ENCODE measurements at regions not wholly inside any gene's neighbourhood (a gene's known extent, or its start where the extent isn't known, plus 50 kb on each side); places are given as distances from the start of the nearest gene placed in this dataset.
"Not testable (repeated sequence)": the region's sequence is repeated elsewhere in the genome, so short reads cannot be mapped to it uniquely, and the experiment has no call there.

DNA sequence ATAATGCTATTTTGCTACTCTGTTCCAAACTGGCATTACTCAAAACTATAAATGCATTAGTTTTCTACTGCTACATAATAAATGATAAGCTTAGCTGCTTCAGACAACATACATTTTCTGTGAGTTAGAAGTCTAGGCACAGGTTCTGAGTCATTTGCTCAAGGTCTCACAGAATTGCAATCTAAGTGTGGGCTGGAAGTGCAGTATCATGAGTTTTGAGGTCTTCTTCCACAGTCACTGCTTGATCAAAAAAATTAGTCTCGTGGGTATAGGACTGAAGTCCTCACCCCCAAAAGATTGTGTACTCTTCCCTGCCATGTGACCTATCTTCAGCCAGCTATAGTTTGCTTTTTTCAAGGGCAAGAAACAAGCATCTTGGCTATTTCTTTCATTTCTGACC is 676.9 kb downstream of the ADCYAP1 start:
- DNase-seq = no peak

DNA sequence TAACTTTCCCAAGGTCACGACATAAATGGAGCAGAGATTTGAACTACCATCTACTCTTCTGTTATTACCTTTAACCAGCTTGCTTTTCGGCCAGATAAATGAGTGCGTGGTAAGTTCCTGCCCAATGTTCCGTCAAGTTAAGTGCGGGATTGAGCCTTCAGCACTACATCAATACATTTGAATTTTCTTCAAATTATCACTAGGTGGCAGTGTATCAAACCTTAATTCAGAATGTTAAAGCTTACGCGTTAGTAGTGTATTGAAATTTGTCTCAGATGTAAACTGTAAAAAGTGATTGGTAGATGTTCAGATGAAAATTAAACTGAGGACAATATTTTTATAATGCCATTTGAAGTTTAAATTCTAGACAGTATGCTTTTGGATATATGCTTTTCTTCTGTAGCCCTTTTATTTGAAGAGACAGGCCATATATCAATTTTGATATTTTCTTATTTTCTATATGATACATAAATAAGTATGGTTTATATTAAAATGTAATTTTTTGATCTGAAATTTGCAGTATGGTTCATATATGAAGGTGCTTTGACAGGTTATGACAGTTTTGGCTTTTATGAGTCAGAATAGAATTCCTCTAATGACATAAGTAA is 681.3 kb downstream of the ADCYAP1 start:
- no peak for DNase-seq

DNA sequence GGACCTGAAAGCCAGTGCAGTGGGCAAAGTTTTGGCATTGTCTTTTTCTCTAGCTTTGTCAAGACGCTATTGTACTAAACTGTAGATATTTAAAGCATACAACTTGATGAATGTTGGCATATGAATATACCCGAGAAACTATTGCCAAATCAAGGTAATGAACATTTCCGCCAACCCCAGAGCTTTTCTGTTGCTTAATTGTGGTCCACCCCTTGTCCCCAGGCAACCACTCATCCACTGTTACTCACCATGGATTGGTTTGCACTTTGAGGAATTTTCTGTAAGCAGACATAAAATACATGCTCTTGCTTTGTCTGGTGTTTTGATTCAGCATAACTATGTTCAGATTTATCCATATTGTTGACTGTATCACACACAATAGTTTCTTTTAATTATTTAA is 688.4 kb downstream of the ADCYAP1 start:
- no peak for DNase-seq

DNA sequence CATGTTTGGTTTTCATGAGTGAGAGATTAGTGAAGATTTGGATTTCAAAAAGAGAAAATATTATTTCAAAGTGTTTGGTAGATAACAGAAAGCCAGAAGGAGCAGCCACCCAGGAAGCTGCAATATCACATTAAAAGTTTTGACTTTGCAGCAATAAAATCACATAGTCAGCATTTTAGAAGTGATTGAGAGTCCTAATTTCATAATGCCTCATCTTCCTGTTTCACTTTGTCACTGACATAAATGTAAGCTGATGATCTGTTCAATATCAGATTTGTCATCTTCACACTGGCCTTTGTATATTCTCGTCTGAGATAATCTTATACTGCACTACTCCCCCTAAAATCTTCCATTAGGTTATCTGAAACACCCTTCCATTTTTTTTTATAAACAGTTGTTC is 690.5 kb downstream of the ADCYAP1 start:
- no peak for DNase-seq

DNA sequence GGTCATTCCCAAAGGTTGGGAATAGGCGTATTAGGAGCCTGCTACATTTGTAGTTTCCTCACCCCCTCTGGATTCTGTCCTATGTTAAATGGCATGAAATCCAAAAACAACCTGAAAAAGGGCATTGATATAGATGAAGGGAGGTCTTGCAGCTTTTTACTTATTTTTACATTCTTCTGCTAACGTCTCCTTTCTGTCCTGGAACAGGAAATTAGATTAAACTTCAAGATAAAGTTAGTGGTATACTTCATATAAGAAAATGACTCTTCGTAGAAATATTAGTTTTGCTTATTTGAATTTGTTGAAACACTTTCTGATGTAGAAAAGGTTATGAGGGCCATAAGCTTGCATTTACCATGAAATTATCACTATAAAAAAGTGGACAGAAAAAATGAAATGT is 694.5 kb downstream of the ADCYAP1 start:
- no peak for DNase-seq

DNA sequence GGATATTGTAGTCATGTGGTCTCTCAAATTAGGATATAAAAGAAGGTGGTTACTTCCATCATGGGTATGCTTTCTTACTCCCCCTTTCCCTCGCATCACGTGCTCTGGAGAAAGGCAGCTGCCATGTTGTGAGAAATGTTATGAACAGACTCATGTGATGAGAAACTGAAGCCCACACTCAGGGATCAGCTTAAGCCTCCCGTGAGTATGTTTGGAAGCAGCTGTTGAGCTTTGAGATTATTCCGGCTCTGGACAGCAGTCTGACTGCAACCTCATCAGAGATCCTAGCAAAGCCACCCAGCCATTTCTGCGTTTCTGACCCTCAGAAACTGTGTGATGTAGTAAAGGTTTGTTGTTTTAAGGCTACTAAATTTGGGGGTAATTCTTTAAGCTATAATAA is 700.1 kb downstream of the ADCYAP1 start:
- no peak for DNase-seq

DNA sequence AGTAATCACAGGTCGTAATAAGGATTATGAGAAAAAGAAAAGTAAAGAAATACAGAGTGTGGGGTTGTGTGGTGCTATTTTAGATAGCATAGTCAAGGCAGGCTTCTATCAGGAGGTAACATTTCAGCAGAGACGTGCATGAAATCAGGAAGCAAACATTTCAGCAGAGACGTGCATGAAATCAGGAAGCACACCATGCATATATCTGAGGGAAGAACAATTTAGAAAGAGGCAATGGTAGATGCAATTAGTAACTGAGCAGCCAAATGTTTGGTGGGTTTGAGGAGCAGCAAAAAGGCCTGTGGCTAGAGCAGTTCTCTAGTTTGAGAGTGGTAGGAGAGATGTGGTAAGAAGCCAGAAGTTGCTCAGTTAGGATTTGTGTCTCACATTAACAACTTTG is 713.7 kb downstream of the ADCYAP1 start:
- no peak for DNase-seq

DNA sequence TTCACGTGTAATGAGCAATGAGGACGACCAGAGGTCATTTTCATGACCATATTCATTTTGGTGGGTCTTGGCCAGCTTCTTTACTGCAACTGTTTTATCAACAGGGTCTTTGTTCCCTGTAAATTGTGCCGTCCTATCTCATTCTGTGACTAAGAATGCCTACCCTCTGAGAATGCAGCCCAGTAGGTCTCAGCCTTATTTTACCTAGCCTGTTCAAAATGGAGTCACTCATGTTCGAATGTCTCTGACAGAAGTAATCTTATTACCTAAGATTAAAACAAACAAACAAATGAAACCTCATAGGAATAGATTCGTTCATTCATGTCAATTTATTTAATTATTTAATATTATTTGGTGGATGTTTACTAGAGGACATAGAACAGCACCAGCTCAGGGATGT is 714.8 kb downstream of the ADCYAP1 start:
- no peak for DNase-seq

DNA sequence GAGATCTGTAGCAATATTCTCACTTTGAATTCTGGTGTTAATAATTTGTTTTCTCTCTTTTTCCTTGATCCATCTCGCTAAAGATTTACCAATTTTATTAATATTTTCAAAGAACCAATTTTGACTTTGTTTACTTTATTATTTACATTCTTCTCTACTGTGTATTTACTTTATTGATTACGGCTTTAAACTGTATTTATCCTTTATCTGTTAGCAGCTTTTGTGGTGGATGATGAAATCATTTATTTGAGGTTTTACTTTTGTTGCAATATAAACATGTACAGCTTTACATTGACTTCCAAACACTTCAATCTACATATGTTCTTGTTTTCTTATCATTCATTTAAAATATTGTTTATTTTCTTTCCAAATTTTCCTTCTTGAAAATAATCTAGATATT is 719.9 kb downstream of the ADCYAP1 start:
- DNase-seq = no peak

DNA sequence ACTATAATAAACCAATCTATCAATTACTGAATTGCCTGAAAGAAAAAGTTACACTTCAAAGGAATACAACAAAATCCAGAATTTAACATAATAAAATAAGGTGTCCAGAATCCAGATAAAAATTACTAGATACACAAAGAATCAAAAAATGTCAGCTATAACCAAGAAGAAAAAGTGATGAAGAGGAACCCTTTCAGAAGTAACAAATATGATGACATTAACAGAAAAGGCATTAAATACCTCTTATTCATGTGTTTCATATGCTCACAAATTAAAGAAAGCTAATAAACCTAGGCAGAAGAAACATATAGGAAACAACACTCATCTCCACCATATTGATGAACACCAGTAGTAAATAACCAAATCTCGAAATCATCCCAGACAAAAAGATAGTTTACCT is 722.8 kb downstream of the ADCYAP1 start:
- DNase-seq = no peak

DNA sequence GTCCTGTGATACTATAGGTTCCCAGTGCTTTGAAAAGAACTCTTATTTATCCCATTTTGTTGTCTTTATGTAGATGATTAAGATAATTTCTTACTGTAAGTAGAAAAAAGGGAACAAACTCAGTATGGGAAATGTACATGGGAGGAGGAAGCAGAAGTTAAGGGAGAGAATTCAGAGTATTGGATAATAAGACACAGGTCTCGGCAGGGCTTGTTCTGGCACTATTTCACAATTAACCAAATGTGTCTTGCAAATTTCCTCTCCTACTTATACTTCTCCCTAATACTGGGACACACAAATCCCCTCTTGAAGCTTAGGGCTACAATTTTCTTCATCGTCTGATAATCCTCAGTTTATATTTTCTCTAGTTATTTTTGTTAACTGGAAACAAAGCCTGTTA is 744.0 kb downstream of the ADCYAP1 start:
- no peak for DNase-seq

DNA sequence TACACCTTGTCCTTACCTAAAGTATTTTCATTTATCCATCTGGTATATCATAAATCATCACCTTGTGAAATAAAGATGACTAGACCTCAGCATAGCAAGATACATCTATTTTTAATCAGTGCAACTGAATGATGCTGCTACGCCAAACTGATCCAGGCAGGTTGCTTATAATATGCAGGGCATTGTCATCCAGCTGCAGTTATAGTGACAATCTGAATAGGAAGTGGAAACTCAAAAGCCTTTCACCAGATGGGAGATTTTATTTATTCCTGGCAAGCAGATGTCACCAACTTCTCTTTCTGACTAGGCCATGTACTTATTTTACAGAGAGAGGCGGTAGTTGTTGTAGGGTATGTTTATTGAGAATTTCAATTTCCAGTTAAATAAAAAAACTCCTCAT is 747.3 kb downstream of the ADCYAP1 start:
- DNase-seq = no peak

DNA sequence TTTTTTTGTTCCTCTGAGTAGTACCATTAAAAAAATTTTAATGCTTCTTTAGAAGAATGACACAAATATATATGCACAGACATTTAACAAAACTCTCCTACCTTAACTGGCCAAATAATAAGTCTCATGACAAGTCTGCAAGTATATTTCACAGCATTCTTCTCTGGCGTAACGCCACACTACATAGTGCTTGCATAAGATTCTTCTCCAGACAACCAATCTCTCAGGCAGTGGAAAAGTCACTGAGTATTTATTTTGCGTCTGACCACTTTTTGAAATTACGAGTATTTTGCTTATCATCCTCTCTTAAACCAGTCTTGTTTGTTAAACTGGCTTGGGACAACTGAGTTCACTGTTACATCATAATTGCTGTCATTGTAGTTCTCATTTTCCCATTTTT is 749.2 kb downstream of the ADCYAP1 start:
- DNase-seq = no peak

DNA sequence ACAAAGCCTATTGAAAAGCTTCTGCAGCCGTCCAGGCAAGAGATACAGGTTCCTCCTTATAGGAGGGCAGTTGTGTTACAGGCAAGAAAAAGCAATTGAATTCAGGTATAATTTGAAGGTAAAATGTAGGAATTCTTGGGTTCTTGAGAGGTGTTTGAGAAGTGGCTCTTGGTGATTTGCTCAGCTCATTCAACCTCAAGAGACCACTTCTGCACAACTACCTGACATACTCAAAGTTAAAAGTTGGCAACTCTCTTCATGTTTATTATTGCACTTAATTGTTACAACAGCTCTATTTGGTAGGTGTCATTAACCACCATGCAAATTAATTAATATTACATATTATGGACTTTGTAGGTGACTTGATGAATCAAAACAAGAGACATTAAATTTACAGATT is 753.2 kb downstream of the ADCYAP1 start:
- no peak for DNase-seq

DNA sequence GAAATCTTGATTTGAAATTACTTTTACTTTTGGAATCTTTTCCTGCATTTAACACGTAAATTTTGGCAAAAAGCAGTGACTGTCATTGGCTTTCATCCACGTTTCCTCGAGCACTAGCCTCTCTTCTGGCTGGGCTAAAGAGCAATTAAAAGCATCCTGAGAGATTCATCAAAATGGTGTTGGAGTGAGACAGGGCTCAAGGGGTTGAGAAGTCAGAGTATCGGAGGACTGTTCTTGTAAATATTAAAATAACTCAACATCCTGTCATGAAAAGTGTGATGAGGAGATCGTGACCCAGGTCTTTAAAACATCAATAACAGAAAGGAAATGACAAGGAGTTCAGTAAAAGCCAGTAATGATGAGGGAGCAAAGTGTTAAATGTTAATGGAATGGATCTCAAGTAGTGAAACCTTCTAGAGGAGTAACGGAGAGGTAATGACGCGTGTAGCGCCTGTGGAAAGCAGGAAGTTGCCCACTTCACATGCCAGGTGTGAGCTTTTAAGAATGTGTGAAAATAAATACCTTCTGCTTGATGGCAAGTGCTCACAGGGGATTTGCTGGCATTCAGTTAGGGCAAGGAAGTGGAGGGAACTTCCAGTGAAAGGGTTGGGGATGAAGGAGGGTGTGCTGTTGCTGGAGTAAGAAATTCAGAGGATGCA is 754.4 kb downstream of the ADCYAP1 start:
- peak; percentile 45 for DNase-seq

DNA sequence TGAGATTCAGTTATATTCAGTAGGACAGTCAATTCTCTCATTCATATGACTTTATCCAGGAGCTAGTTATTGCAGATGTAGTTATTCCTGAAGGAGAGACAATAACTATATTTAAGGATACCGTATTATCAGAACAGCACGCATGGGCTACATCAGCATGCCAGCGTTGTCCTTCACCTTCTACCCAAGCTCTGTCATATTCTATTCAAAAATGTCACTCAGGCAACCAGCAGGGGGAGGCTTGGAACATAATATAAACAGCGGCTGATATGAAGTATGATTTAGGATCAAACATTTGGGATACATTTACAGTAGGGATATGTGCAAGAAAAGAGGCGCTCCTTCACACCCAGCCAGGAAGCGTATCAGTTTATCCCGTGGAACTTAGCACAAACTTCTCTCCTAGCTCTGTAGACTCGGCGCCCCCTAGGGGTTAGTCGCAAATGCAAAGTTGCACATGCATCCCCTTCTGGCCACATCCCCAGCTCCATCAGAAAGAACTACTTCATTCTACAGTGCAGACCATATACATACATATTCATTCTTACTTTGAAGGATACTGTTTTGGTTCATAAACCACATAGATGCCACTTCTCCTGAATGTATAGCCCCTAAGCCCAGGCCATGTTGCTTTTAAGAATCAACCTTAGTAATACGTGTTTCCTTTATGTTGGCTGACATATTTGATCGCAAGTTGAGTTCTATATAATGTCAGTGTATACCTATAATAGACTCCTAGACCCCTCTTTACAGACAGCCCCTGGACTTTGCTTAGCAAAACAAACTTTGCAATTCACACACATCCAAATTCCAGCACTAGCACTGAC is 759.4 kb downstream of the ADCYAP1 start:
- DNase-seq = no peak

DNA sequence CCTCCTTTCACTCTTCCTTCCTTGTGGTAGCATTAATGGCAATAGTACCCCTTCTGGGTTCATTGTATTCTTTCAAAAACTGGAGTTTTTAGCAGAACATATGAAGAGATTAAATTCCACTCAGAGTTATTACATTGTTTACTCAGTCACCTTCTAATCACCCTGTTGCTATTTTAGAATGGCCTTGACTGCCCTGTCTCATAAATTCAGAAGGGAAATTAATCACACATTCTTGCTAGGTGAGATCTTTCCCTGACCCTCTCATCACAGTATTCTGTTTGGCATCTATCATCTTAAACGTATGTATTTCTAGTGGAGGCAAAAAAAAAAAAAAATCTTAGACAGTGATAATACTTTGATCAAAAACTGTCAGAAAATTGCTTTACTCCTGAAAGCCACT is 760.4 kb downstream of the ADCYAP1 start:
- no peak for DNase-seq

DNA sequence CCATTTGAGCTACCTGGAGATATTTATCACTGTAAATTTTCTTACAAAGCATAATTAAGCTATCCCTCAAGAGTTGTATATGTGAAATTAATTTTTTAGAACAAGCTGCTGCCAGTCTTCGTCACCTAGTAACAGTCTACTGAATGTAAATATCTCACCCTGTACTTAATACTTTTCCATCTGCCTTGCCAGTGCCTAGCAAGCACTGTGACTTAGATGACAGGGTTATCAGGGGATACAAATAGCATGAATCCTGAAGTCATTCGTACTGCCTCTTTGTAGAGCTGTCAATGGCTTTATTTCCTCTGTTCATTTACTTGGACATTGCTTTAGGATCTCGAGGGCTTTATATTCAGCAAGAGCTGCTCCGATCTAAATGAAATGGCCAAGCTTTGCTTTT is 763.6 kb downstream of the ADCYAP1 start:
- DNase-seq = no peak

DNA sequence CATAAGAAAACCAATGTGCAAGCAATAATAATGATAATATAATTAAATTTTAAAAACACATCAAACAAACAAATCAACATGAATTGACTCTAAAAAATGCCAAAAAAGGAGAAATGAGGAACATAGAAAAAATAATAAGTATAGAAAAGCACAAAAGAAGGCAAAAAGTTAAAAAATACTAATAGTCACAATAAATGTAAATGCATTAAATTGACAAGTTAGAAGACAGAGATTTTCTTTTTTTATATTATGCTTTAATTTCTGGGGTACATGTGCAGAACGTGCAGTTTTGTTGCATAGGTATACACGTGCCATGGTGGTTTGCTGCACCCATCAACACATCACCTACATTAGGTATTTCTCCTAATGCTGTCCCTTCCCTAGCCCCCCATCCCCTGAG is 767.0 kb downstream of the ADCYAP1 start:
- DNase-seq = not testable (repeated sequence)

DNA sequence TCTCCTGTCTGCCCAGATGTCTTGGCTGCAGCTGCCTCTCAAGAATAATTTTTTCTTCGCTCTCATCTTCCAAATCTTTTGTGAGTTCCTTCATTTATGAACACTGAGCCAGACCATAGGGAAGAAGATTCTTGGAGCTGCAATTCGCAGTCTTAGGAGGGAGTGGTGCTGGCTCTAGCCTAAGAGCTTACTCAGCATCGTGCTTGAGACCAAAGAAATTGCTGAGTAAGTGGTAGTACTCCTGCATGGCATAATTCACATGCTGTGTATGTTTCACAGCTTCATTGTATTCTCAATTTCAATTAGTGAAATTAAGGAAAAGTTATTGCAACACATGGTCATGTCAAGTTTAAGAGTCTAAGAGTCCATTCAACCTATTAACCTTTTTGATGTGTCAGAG is 771.7 kb downstream of the ADCYAP1 start:
- DNase-seq = no peak

DNA sequence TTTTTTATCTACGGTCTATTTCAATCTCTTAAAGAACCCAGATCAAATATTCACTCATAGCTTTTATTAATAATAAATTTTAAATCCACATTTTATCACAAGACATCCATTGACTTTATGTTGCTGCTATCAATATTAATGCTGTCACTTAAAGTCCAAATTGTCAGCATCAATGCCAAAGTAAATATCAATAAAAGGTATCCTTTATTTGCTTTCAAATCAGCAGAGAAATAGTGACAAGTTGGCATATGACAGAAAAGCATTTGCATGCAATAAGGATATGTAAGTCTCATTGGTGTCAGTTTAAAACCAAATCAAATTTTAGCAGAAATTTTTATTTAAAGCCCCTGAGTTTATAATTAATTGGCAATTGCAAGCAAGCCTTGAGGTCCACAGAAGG is 775.4 kb downstream of the ADCYAP1 start:
- no peak for DNase-seq

DNA sequence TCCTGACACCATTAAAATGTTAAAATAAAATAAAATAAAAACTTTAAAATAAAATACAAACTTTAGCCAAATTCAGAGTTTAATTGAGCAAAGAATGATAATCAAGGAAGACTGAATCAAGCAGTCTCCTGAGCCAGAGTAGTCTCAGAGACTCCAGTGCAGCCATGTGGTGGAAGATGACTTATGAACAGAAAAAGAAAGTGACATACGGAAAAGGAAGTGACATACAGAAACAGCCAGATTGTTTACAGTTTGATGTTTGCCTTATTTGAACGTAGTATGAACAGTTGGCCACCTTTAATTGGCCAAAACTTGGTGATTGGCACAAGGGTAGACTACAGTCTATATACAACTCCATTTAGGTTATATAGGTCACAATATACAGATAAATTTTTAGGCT is 787.2 kb downstream of the ADCYAP1 start:
- DNase-seq = no peak

DNA sequence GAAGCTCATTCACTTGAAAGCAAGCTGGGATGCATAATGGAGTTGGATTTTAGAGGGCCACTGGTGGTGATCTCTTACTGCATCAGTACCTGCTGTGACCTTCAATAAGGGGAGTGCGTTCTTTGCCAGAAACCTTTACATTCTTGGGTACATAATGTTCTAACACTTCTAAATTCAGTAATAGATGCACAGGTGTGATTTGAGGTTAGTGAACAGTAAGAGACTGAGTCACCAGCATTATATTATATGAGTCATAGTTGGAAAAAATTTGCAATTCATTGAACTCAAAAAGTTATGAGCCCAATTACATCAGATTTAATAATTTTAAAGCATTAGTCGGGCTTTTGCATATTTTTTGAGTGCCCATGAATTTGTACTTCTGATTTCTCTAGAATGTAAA is 803.3 kb downstream of the ADCYAP1 start:
- no peak for DNase-seq

DNA sequence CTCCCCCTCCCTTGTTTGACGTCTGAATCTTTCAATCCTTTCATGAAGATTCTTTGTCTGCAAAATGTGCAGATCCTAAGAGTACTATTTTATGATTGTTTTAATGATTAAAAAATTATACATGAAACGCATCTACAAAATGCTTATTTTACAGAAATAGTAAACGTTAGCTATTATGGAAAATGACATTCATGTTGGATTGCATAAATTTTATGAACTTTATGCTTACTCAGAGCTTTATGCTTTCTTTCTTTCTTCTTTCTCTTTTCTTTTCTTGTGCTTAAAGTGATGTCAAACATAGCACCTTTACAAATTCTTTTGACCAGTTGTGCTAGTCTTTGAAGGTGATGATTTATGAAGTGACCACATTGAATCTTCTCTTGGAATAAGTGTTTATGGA is 805.4 kb downstream of the ADCYAP1 start:
- no peak for DNase-seq
